H1 (cell line): ENCODE measurements at regions not wholly inside any gene's neighbourhood (a gene's known extent, or its start where the extent isn't known, plus 50 kb on each side); places are given as distances from the start of the nearest gene placed in this dataset.

Experiments used
- CTCF ChIA-PET: fragments of 300-600 bp; sonication (Branson Sonifier 250); formaldehyde crosslinking; loops from one replicate; lab custom pipeline; 2021; ENCODE audit not compliant: partially characterized antibody; lab: Charles Lee
- POLR2A ChIA-PET: fragments of 300-600 bp; sonication (Branson Sonifier 250); formaldehyde crosslinking; loops from one replicate; lab custom pipeline; 2021; ENCODE audit warnings: inconsistent platforms; ENCODE audit not compliant: partially characterized antibody; lab: Charles Lee
- DNase-seq, 2 experiments: peaks; one replicate each; pipeline versions ENCODE4 v3.0.0 to v3.0.0-alpha.2; 2010 to 2022; ENCODE audit warnings: low spot score in 2 of 2, low read depth in 1 of 2, mixed read lengths in 1 of 2
- FAIRE-seq: peaks from 2 replicates; lab custom pipeline; 2011; peaks lifted over from hg19 to GRCh38; lab: Jason Lieb, UNC
- H2AFZ ChIP-seq: 2 replicates; pipeline ENCODE4 v1.8.1; 2012; ENCODE audit warnings: low read length, inconsistent platforms
- H2AK5ac ChIP-seq: 2 replicates; pipeline ENCODE4 v1.6.1; 2013; ENCODE audit warnings: low read depth, low read length
- H2BK120ac ChIP-seq: replicated peaks from 2 replicates; pipeline ENCODE3; 2013; ENCODE audit warnings: low read depth, low read length, inconsistent platforms
- H2BK12ac ChIP-seq: 2 replicates; pipeline ENCODE4 v1.6.1; 2013; ENCODE audit warnings: low read depth, low read length
- H2BK15ac ChIP-seq: 2 replicates; pipeline ENCODE4 v1.6.1; 2013; ENCODE audit warnings: low read length
- H2BK20ac ChIP-seq: 2 replicates; pipeline ENCODE4 v1.6.1; 2013; ENCODE audit warnings: low read length
- H2BK5ac ChIP-seq: 2 replicates; pipeline ENCODE4 v1.6.1; 2013; ENCODE audit warnings: low read depth, low read length
- H3K14ac ChIP-seq: 2 replicates; pipeline ENCODE4 v1.6.1; 2013; ENCODE audit warnings: inconsistent platforms; ENCODE audit not compliant: insufficient read length
- H3K18ac ChIP-seq: 2 replicates; pipeline ENCODE4 v1.6.1; 2013; ENCODE audit warnings: low read length; ENCODE audit errors: extremely low read depth
- H3K23ac ChIP-seq: 2 replicates; pipeline ENCODE4 v1.6.1; 2013; ENCODE audit warnings: inconsistent platforms; ENCODE audit not compliant: insufficient read length
- H3K23me2 ChIP-seq: 2 replicates; pipeline ENCODE4 v1.6.1; 2013; ENCODE audit warnings: low read depth, low read length
- H3K27ac ChIP-seq: 2 replicates; pipeline ENCODE4 v1.6.1; 2011; ENCODE audit warnings: low read depth, low read length, inconsistent platforms
- H3K27me3 ChIP-seq, 4 experiments: replicated peaks in 1 of 4; 1 replicate in 1 of 4; 2 replicates in 3 of 4; pipeline versions ENCODE4 v1.6.1 to v1.8.1; 2011 to 2013; ENCODE audit warnings: low read length in 3 of 4, mild to moderate bottlenecking in 3 of 4, inconsistent platforms in 2 of 4, mixed read lengths in 2 of 4, moderate library complexity in 1 of 4; ENCODE audit not compliant: control insufficient read depth in 3 of 4, insufficient read depth in 3 of 4; ENCODE audit errors: extremely low read depth in 1 of 4
- H3K36me3 ChIP-seq, 4 experiments: 2 replicates each; pipeline versions ENCODE4 v1.6.1 to v1.8.1; 2011 to 2013; ENCODE audit warnings: mild to moderate bottlenecking in 4 of 4, low read length in 3 of 4, moderate library complexity in 2 of 4, control low read depth in 1 of 4, inconsistent platforms in 1 of 4; ENCODE audit not compliant: insufficient read depth in 4 of 4, control insufficient read depth in 2 of 4
- H3K4ac ChIP-seq: replicated peaks from 2 replicates; pipeline ENCODE3; 2013; ENCODE audit warnings: low read length, low read depth, mixed read lengths, inconsistent platforms; ENCODE audit not compliant: insufficient read length
- H3K4me1 ChIP-seq, 4 experiments: replicated peaks in 1 of 4; 1 replicate in 1 of 4; 2 replicates in 3 of 4; pipeline versions ENCODE4 v1.6.1 to v1.8.1; 2011 to 2013; ENCODE audit warnings: low read length in 3 of 4, inconsistent platforms in 2 of 4, mixed read lengths in 1 of 4; ENCODE audit not compliant: insufficient read depth in 4 of 4, control insufficient read depth in 3 of 4
- H3K4me2 ChIP-seq, 2 experiments: 2 replicates each; pipeline versions ENCODE4 v1.6.1 to v1.8.1; 2011 to 2013; ENCODE audit warnings: low read depth in 2 of 2, low read length in 2 of 2, control low read depth in 1 of 2, inconsistent platforms in 1 of 2, mild to moderate bottlenecking in 1 of 2; ENCODE audit not compliant: insufficient read depth in 1 of 2
- H3K4me3 ChIP-seq, 4 experiments: fragments of 200-600, 300-600 bp in 1 of 4; sonication (generic), shearing (Covaris generic), sonication (Bioruptor Twin) in 1 of 4; 2 replicates each; pipeline versions ENCODE4 v1.5.1 to v1.8.1; 2011 to 2016; ENCODE audit warnings: low read length in 4 of 4, low read depth in 3 of 4, control low read depth in 2 of 4, inconsistent platforms in 2 of 4, mild to moderate bottlenecking in 2 of 4, mixed read lengths in 1 of 4, moderate library complexity in 1 of 4; ENCODE audit not compliant: insufficient read depth in 2 of 4; ENCODE audit errors: extremely low read depth in 1 of 4
- H3K56ac ChIP-seq: replicated peaks from 2 replicates; pipeline ENCODE3; 2013; ENCODE audit warnings: low read depth, mild to moderate bottlenecking, mixed read lengths, low read length, inconsistent platforms; ENCODE audit not compliant: insufficient read length
- H3K79me1 ChIP-seq: 2 replicates; pipeline ENCODE4 v1.6.1; 2013; ENCODE audit warnings: low read depth, low read length, control low read depth
- H3K79me2 ChIP-seq, 2 experiments: 2 replicates each; pipeline versions ENCODE4 v1.6.1 to v1.8.1; 2012 to 2013; ENCODE audit warnings: low read length in 2 of 2, mild to moderate bottlenecking in 2 of 2, inconsistent platforms in 1 of 2; ENCODE audit not compliant: insufficient read depth in 2 of 2, control insufficient read depth in 1 of 2
- H3K9ac ChIP-seq, 4 experiments: replicated peaks in 1 of 4; 1 replicate in 1 of 4; 2 replicates in 3 of 4; pipeline versions ENCODE4 v1.6.1 to v1.8.1; 2011 to 2013; ENCODE audit warnings: low read depth in 3 of 4, low read length in 3 of 4, control low read depth in 2 of 4, mild to moderate bottlenecking in 2 of 4, moderate library complexity in 2 of 4, inconsistent platforms in 1 of 4; ENCODE audit errors: extremely low read depth in 1 of 4
- H3K9me3 ChIP-seq, 2 experiments: 2 replicates each; pipeline versions ENCODE4 v1.6.1 to v1.8.1; 2012 to 2013; ENCODE audit warnings: mild to moderate bottlenecking in 2 of 2, moderate library complexity in 2 of 2, control low read depth in 1 of 2, inconsistent platforms in 1 of 2, low read depth in 1 of 2, low read length in 1 of 2, mixed read lengths in 1 of 2; ENCODE audit not compliant: insufficient read depth in 2 of 2
- H4K20me1 ChIP-seq, 2 experiments: replicated peaks in 1 of 2; 2 replicates each; pipeline versions ENCODE3 to v1.8.1; 2011 to 2013; ENCODE audit warnings: inconsistent platforms in 2 of 2, low read length in 2 of 2, mild to moderate bottlenecking in 1 of 2; ENCODE audit not compliant: insufficient read depth in 2 of 2, control insufficient read depth in 1 of 2
- H4K5ac ChIP-seq: 2 replicates; pipeline ENCODE4 v1.6.1; 2013; ENCODE audit warnings: low read length, low read depth, mixed read lengths, inconsistent platforms; ENCODE audit not compliant: insufficient read length
- H4K8ac ChIP-seq: 2 replicates; pipeline ENCODE4 v1.8.0; 2013; ENCODE audit warnings: mild to moderate bottlenecking, moderate library complexity, low read length, inconsistent platforms; ENCODE audit not compliant: insufficient read depth; ENCODE audit errors: extremely low read depth
- H4K91ac ChIP-seq: replicated peaks from 2 replicates; pipeline ENCODE3; 2013; ENCODE audit warnings: low read length, mixed read lengths, inconsistent platforms; ENCODE audit not compliant: insufficient read length
- CBX5 ChIP-seq: fragments of 300-800, 300-1000 bp; sonication (generic); IDR thresholded peaks from 2 replicates; pipeline ENCODE4 v1.7.1; 2016; ENCODE audit warnings: antibody characterized with exemption, low read length, low read depth
- GTF2F1 ChIP-seq: IDR thresholded peaks from 2 replicates; pipeline ENCODE4 v1.6.1; 2012; ENCODE audit warnings: low read depth, low read length, improper control_type of control experiment, borderline replicate concordance
- HDAC6 ChIP-seq: IDR thresholded peaks from one replicate; pipeline ENCODE4 v1.7.1; 2012; ENCODE audit warnings: low read depth, mild to moderate bottlenecking, inconsistent platforms, low read length, moderate library complexity
- JUND ChIP-seq: IDR thresholded peaks from 2 replicates; pipeline ENCODE4 v1.6.1; 2011; ENCODE audit warnings: mild to moderate bottlenecking, improper control_type of control experiment, low read length
- POLR2AphosphoS5 ChIP-seq: IDR thresholded peaks from 2 replicates; pipeline ENCODE4 v1.6.1; 2011; ENCODE audit warnings: low read depth, low read length
- SIX5 ChIP-seq: IDR thresholded peaks from 2 replicates; pipeline ENCODE4 v1.6.1; 2011; ENCODE audit warnings: mild to moderate bottlenecking, low read depth, low read length
- TAF1 ChIP-seq: IDR thresholded peaks from 2 replicates; pipeline ENCODE4 v1.6.1; 2011; ENCODE audit warnings: mild to moderate bottlenecking, low read depth, low read length
- TAF7 ChIP-seq: optimal IDR thresholded peaks from 2 replicates; pipeline ENCODE3; 2011; ENCODE audit warnings: low read depth, mild to moderate bottlenecking, inconsistent platforms, low read length, moderate library complexity, borderline replicate concordance
- TEAD4 ChIP-seq: IDR thresholded peaks from 2 replicates; pipeline ENCODE4 v1.6.1; 2012; ENCODE audit warnings: low read depth, low read length, inconsistent platforms, mixed read lengths
- WGBS, 2 experiments: shearing (Covaris generic) in 1 of 2; methylation state at CpG; one replicate each; pipeline versions ENCODE4 v1.1.6 to v1.1.7; 2013 to 2015; ENCODE audit warnings: low lambda C conversion rate in 2 of 2, mixed read lengths in 2 of 2, inconsistent platforms in 1 of 2, low coverage in 1 of 2, missing lambda C conversion rate in 1 of 2; ENCODE audit not compliant: insufficient replicate concordance in 2 of 2, insufficient coverage in 1 of 2, insufficient read length in 1 of 2; ENCODE audit errors: extremely low coverage in 1 of 2, missing lambda C conversion rate in 1 of 2; 5-methylcytosine and 5-hydroxymethylcytosine counted together
- TF ChIP-seq, protein P1 (sequence below): IDR thresholded peaks from 2 replicates; pipeline ENCODE4 v1.6.1; 2011; ENCODE audit warnings: low read depth, mild to moderate bottlenecking, low read length; ENCODE audit not compliant: insufficient read depth
- TF ChIP-seq, protein P2 (sequence below), 3 experiments: IDR thresholded peaks; 1 replicate in 2 of 3; 2 replicates in 1 of 3; pipeline versions ENCODE4 v1.5.1 to v1.6.1; 2011; ENCODE audit warnings: low read length in 3 of 3, mild to moderate bottlenecking in 3 of 3, inconsistent platforms in 2 of 3, low read depth in 1 of 3, moderate library complexity in 1 of 3; ENCODE audit not compliant: insufficient read depth in 1 of 3; ENCODE audit errors: control extremely low read depth in 1 of 3

DNA sequence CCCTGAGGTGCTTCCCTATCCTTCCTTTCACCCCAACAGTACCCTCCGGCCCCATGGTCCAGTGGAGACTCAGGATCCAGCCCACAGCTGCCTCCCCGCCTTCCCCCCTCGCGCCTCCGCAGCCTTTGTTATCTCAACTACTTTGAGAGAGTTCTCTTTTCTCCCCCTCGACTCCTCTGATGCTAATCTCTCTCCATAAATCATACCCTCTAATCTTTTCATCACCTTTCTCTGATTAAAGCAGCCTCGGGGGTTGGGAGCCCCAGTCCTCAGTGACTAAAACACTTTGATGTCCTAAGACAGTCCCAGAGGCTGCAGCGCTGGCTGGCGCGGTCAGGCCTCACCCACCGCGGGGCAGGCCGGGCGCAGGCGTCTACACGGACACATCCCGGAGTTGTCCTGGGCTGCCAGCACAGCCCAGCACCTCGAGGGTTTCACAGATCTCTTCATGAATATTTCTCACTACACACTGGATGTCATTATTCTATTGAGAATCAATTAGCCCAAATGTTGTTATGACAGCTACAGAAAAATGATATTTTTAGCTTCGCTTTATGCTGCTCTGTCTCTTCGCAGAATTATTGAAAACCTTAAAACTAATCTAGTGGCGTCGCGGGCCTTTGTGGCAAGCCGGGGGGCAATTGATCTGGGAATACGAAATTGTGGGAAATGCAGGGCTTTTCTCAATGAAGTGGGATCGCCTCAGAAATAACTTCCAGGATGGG, 289.5 kb downstream of the RRAGC start:
- DNase-seq (no peak), FAIRE-seq (no peak)
- Histone ChIP-seq H2BK20ac (no peak overlapping the region), H4K8ac (no peak overlapping the region), H2AK5ac (no peak overlapping the region), H3K23ac (no peak overlapping the region), H2BK5ac (no peak overlapping the region), H3K27ac (no peak overlapping the region), H3K9me3 (no peaks in the 10 kb centered on the region), H3K27me3 (no peaks in the 10 kb centered on the region), H3K79me2 (no peaks in the 10 kb centered on the region), H2AFZ (no peak overlapping the region), H2BK12ac (no peak overlapping the region), H3K56ac (no peak overlapping the region), H3K14ac (no peak overlapping the region), H3K79me1 (no peaks in the 10 kb centered on the region), H3K4ac (no peak overlapping the region), H3K4me1 (no peaks in the 10 kb centered on the region), H4K91ac (no peak overlapping the region), H3K9ac (no peak overlapping the region), H4K5ac (no peak overlapping the region), H3K18ac (no peak overlapping the region), H3K36me3 (no peaks in the 10 kb centered on the region), H3K4me3 (no peak overlapping the region), H3K4me2 (no peak overlapping the region), H4K20me1 (no peaks in the 10 kb centered on the region), H3K23me2 (no peaks in the 10 kb centered on the region), H2BK120ac (no peak overlapping the region), H2BK15ac (no peak overlapping the region)
- 90 to 100% methylated on average over 1 to 26 of the region's 26 CpGs for WGBS, 2 experiments
- ChIA-PET POLR2A (no interaction called here), CTCF (interaction anchor here (0.8 to 3.4 kb wide), 4 partner anchors 9 to 39 kb away, joined by 3 to 14 read pairs (median 4); no protein-coding TSS in a partner anchor)
- no peak for TF ChIP-seq GTF2F1
- no peak for TF ChIP-seq JUND
- TF ChIP-seq POLR2AphosphoS5 = no peak
- no peak for TF ChIP-seq SIX5
- no peak for TF ChIP-seq TAF7
- no peak for TF ChIP-seq HDAC6
- TF ChIP-seq, protein P1, sequence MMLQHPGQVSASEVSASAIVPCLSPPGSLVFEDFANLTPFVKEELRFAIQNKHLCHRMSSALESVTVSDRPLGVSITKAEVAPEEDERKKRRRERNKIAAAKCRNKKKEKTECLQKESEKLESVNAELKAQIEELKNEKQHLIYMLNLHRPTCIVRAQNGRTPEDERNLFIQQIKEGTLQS = no peak
- TF ChIP-seq TEAD4 = no peak
- no peak for TF ChIP-seq CBX5
- TF ChIP-seq, protein P2, sequence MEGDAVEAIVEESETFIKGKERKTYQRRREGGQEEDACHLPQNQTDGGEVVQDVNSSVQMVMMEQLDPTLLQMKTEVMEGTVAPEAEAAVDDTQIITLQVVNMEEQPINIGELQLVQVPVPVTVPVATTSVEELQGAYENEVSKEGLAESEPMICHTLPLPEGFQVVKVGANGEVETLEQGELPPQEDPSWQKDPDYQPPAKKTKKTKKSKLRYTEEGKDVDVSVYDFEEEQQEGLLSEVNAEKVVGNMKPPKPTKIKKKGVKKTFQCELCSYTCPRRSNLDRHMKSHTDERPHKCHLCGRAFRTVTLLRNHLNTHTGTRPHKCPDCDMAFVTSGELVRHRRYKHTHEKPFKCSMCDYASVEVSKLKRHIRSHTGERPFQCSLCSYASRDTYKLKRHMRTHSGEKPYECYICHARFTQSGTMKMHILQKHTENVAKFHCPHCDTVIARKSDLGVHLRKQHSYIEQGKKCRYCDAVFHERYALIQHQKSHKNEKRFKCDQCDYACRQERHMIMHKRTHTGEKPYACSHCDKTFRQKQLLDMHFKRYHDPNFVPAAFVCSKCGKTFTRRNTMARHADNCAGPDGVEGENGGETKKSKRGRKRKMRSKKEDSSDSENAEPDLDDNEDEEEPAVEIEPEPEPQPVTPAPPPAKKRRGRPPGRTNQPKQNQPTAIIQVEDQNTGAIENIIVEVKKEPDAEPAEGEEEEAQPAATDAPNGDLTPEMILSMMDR (IDR thresholded peaks at IDR 0.05; ENCODE audit: control extremely low read depth in 1 of 3, insufficient read depth in 1 of 3, low read depth in 1 of 3, low read length in 3 of 3) = no peak
- TF ChIP-seq TAF1 = no peak
